GM12892 (cell line): ENCODE measurements at regions not wholly inside any gene's neighbourhood (a gene's known extent, or its start where the extent isn't known, plus 50 kb on each side); places are given as distances from the start of the nearest gene placed in this dataset.
"Not testable (repeated sequence)": the region's sequence is repeated elsewhere in the genome, so short reads cannot be mapped to it uniquely, and the experiment has no call there.

Experiments
- DNase-seq: peaks from one replicate; pipeline ENCODE4 v3.0.0; 2011; ENCODE audit not compliant: insufficient read length
- FAIRE-seq: peaks from 2 replicates; lab custom pipeline; 2011; peaks lifted over from hg19 to GRCh38; lab: Jason Lieb, UNC
- POLR2A ChIP-seq: IDR thresholded peaks from 2 replicates; pipeline ENCODE4 v1.6.1; 2011; ENCODE audit warnings: low read depth, low read length, control low read depth
- POLR2AphosphoS5 ChIP-seq: IDR thresholded peaks from 2 replicates; pipeline ENCODE4 v1.6.1; 2011; ENCODE audit warnings: low read depth, low read length, control low read depth
- TAF1 ChIP-seq: IDR thresholded peaks from 2 replicates; pipeline ENCODE4 v1.6.1; 2011; ENCODE audit warnings: low read depth, mild to moderate bottlenecking, control low read depth, low read length, borderline replicate concordance

DNA sequence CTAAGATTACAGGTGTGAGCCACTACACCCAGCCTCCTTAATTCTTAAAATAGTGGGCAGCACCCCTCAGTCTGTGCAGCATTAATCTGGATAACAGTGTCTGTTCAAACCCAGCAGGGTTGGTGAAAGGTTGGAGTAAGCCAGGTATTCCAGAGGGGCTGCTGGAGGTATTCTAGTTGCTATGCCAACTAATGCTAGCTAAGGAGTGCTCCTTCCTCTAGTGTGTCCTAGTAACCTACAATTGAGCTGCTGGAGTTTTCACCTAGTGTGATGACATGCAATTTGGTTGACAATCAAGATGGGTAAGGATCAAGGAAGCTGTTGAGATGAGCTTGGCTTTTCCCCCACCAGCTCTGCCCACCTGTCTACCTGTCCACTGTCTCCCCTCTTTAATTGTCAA lies 100.2 kb upstream of the IPO9 start:
- TF ChIP-seq POLR2A: no peak
- no peak for TF ChIP-seq POLR2AphosphoS5
- no peak for TF ChIP-seq TAF1
- FAIRE-seq (no peak), DNase-seq (no peak)

DNA sequence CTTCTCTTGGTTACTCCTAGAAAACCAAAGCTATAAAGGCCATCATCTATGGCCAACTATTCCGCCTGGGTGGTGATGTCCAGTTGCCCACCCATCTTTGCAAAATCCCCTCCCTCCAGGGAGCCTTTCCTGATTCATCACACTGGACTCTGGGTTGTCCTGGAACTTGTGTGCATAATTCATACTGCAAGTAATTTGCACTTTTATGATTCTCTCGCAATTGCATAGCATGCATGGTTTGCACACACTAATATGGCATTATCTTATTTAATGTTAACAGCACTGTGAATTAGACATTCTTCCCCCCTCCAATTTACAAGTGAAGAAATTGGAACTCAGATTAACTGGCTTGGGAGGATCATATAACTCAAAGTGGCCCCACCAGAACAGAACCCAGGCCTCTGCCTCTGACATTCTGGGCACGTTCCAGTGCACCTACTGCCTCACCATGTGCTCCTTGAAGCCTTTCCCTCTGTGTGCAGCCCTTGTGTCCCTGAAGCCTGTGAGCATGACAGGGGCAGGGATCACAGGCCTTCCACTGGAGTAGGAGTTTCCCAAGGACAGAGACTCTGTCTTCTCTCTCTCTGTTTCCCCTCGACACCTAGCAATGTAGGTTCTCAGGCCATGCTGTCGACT lies 98.9 kb upstream of the IPO9 start:
- no peak for FAIRE-seq
- TF ChIP-seq POLR2AphosphoS5: no peak
- no peak for TF ChIP-seq POLR2A
- no peak for TF ChIP-seq TAF1
- no peak for DNase-seq

DNA sequence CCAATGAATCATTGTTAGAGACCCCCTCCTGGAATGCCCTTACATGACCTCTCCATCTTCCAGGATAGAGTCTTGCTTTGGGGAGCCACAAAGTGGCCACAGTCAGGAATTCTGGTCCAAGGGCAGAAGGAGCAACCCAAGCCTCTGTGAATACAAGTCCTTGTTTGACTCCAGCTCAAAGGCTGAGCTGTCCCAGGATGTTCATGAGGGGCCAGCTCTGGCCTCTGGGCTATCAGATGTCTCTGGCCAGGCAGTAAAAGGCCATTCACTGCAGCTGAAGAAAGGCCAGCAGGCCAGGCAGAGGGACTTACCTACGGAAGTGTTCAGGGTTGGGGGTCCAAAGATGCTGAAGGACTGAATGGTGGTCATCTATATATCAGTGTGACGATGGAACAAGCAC lies 98.3 kb upstream of the IPO9 start:
- TF ChIP-seq POLR2A: no peak
- no peak for TF ChIP-seq POLR2AphosphoS5
- TF ChIP-seq TAF1: no peak
- DNase-seq (no peak), FAIRE-seq (no peak)

DNA sequence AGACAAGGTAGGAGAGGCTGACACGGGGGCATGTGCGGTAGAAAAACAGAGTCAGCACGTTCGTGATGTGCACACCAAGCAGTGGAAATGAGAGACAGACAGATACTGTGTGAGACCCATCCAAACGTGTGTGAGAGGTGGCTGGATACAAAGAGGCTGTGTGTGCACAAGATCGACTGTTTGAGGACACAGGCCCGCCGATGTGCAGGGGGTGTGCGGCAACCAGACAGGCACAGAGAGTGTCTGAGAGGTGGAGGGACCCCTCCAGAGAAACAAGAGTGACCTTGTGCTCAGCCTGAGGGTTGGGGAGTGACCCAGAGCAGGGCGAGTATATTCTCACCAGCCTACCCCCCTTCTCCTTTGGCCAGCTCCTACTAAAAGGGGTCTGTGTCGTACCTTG lies 97.8 kb upstream of the IPO9 start:
- TF ChIP-seq POLR2AphosphoS5 (no peak), TAF1 (no peak), POLR2A (no peak)
- no peak for DNase-seq
- no peak for FAIRE-seq

DNA sequence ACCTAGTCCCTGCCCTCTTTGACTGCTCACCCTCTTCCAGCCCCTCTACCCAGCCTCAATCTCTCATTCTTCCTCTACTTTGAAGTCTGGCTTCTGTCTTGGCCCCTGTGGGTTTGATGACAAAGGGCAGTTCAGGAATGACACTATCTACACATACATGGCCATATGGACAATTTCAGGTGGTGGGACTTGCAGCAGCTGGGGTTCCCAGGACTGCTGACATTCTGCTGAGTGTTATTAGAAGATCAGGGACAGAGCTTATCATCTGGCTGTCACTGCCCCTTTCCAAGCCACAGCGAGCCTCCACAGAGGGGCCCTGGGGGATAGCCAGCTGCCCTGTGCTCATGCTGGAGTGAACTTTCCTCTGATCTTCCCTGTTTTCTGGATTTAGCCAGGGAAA lies 97.4 kb upstream of the IPO9 start:
- DNase-seq (no peak), FAIRE-seq (no peak)
- TF ChIP-seq POLR2A: no peak
- no peak for TF ChIP-seq POLR2AphosphoS5
- TF ChIP-seq TAF1: no peak

DNA sequence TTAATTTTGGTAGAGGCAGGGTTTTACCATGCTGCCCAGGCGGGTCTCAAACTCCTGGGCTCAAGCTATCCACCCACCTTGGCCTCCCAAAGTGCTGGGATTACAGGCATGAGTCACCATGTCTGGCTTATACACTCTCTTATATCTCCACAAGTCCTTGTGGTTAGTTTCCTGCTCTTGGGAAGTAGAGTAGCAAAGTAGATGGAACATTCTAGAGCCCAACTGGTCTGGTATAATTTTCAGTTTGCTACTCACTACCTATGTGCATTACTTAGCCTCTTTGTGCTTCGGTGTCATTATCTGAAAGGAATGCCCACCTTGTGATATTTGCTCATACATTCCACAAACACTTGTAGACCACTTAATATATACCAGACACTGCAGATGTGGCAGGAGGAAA lies 96.6 kb upstream of the IPO9 start:
- no peak for DNase-seq
- TF ChIP-seq POLR2A (no peak), POLR2AphosphoS5 (no peak)
- no peak for FAIRE-seq

DNA sequence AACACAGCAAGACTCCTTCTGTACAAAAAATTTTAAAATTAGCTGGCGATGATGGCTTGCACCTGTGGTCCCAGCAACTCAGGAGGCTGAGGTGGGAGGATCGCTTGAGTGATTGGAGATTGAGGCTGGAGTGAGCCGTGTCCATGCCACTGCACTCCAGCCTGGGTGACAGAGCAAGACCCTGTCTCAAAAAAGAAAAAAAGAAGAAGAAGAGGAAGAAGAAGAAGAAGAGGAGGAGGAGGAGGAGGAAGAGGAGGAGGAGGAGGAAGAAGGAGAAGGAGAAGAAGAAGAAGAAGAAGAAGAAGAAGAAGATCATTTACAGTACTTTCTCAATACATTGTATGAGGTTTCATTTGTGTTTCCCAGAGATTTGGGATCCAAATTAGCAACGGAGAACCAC lies 94.7 kb upstream of the IPO9 start:
- DNase-seq, FAIRE-seq: not testable (repeated sequence)

DNA sequence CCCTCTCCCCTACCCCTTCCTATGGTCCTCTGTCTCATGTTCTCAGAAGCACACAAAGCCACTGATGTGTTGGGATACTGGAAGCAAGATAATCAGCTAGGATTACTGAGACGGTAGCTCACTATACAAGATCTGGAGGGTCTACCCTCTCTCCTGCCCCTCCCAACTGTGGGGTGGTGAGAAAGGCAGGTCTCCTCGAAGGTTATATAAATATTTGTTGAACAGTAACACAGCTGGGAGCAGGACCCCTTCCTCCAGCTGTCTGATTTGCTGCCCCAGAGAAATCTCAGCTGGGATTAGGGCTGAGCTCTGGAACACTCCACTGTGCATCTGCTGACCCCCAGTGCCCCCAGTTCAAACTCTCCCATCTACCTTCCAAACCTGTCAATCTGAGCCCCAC lies 94.2 kb upstream of the IPO9 start:
- TF ChIP-seq POLR2A: no peak
- FAIRE-seq (no peak), DNase-seq (no peak)

DNA sequence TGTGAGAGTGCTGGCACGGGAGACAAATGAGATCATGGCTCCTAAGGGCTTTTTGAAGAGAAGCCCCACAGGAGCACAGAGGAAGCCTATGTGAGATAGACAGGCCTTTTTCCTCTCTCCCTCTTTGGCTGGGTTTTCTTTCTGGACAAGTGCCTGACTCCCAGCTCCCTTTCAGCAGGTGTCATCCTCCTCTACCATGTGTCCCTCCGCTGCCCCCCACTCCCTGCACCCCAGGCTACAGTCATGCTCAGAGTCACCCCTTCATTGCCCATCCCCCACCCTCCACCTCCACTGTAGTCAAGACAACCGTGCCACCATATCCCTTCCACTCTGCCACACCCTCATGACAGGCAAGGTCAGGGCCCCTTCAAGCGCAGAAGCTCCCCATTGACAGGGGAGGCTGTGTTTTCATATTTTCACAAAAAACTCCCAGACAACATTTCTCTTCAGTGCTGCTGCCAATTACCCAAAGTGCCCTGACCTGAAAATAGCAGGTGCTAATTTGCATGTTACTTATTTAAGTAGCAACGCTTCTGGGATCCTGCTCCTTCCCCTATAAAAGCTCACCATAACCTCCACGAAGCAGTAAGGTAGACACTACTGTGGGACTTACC lies 92.1 kb upstream of the IPO9 start:
- DNase-seq: no peak
- TF ChIP-seq POLR2A: no peak
- TF ChIP-seq POLR2AphosphoS5: no peak

DNA sequence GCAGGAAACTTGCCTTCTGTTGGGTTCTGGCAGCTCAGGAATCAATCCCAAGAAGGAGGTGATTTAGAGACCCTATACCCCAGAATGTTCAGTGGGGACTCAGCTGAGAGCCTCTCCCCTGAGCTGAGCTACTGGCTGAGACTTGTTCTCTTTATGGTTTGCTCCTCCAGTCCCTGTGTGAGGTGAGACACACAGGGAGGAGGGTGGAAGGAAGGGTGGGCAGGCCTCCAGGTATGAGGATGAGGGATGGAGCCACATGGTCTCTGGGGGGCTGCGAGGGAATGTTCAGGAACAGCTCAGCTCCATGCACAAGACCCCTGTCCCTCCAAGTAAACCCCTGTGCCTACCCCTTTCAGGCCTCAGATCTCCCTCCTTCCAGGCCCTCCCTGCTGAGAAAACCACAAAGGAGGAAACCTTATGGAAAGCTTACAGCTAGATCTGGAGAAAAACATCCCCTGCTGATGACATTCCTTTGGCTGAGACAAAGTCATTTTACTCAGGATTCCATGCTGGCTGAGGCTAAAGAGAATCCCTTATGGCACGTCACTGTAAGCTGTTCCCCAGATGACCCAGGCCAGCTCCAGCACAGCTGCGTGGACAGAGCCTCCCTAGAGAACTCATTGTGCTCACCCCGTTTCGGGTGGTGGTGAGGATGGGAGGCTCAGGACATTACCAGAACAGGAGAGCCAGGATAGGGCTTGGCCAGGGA lies 91.5 kb upstream of the IPO9 start:
- TF ChIP-seq POLR2A (no peak), POLR2AphosphoS5 (no peak), TAF1 (no peak)
- DNase-seq (no peak), FAIRE-seq (no peak)

More for the DNA sequence above, 92.1 kb upstream of the IPO9 start:
- FAIRE-seq: no peak

DNA sequence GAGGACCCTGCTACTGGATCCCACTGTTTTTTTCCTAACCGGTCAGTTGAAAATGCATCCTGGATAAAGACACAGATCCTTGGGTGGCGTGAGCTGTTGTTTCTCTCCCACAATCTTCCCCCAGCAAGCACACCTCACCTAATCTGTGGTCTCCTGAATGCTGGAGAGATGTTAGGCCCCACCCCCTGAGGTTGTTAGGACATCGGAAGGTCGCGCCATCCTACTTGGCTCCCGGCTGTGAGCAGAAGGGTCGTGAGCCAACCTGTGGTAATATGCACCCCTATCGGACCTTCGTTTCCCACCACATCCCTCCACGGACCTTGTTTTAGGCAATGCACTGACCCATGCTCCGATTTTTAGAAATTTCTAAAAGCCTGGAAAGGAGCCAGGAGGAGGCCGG lies 89.9 kb upstream of the IPO9 start:
- TF ChIP-seq POLR2A (no peak), POLR2AphosphoS5 (no peak), TAF1 (no peak)
- no peak for DNase-seq
- no peak for FAIRE-seq

DNA sequence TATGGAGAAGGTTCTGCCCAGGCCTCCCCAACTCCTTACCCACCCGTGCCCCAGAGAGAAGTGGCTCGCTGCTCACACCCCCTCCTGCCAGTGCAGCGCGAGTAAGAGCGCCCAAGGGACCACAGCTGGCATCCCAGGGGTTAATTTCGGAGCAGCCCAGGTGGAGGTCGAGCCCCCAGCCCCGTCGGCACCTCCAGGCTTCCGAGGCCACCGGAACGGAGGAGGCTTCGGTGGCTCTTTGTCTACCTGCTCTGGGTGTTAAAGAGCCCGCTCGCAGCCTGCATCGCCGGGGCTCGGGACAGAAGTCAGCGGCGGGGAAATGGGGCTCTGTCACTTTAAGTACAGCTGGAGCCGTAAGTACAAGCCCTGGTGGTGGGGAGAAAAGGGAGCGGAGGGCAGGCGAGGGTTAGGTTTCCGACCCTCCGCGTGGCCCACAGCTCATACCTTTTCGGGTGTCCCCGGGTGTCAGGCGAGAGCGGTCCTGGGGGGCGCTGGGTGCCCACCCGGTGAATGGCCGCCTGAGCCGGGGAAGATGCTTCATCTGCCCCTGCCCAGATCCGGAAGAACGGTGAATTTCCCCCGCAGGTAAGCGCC lies 89.4 kb upstream of the IPO9 start:
- no peak for DNase-seq
- FAIRE-seq: no peak
- TF ChIP-seq POLR2AphosphoS5 (no peak), TAF1 (no peak), POLR2A (no peak)
